CD8-positive, alpha-beta memory T cell (primary cell): ENCODE measurements at regions not wholly inside any gene's neighbourhood (a gene's known extent, or its start where the extent isn't known, plus 50 kb on each side); places are given as distances from the start of the nearest gene placed in this dataset.
A peak's percentile ranks its signal among the peaks of the same experiment; 100 is the strongest.
"Not testable (repeated sequence)": the region's sequence is repeated elsewhere in the genome, so short reads cannot be mapped to it uniquely, and the experiment has no call there.

Source experiments
- CTCF ChIA-PET: fragments of 350-600 bp; sonication (Branson Sonifier 250); formaldehyde crosslinking; loops from one replicate; lab custom pipeline; 2021; ENCODE audit warnings: antibody characterized with exemption; lab: Charles Lee
- POLR2A ChIA-PET: fragments of 350-600 bp; sonication (Branson Sonifier 250); formaldehyde crosslinking; loops from one replicate; lab custom pipeline; 2021; ENCODE audit warnings: antibody characterized with exemption; lab: Charles Lee
- DNase-seq, 5 donors: peaks; one replicate each; pipeline versions ENCODE4 v3.0.0 to v3.0.0-alpha.2; 2020 to 2022; ENCODE audit warnings: mixed read lengths in 1 of 5
- H3K27ac ChIP-seq: one replicate; pipeline ENCODE4 v1.7.0; 2013; ENCODE audit warnings: low read depth, mild to moderate bottlenecking, low read length, moderate library complexity
- H3K27me3 ChIP-seq: 2 replicates; pipeline ENCODE4 v1.7.0; 2013; ENCODE audit warnings: low read length, mild to moderate bottlenecking; ENCODE audit not compliant: insufficient read depth, poor library complexity, severe bottlenecking
- H3K36me3 ChIP-seq: 2 replicates; pipeline ENCODE4 v1.7.0; 2013; ENCODE audit warnings: mild to moderate bottlenecking, low read length, moderate library complexity; ENCODE audit not compliant: insufficient read depth
- H3K4me1 ChIP-seq: 2 replicates; pipeline ENCODE4 v1.7.0; 2013; ENCODE audit warnings: mild to moderate bottlenecking, low read length, moderate library complexity; ENCODE audit not compliant: insufficient read depth
- H3K4me3 ChIP-seq: 2 replicates; pipeline ENCODE4 v1.7.0; 2013; ENCODE audit warnings: mild to moderate bottlenecking, low read length
- H3K9me3 ChIP-seq: 2 replicates; pipeline ENCODE4 v1.7.0; 2013; ENCODE audit warnings: mild to moderate bottlenecking, low read length
- H3K27ac Mint-ChIP-seq, 8 donors: one replicate each; pipeline ENCODE4 v1.8.0; 2020 to 2021; ENCODE audit warnings: mixed read lengths in 8 of 8, mild to moderate bottlenecking in 6 of 8, inconsistent platforms in 3 of 8, moderate library complexity in 3 of 8
- H3K27me3 Mint-ChIP-seq, 2 donors: one replicate each; pipeline ENCODE4 v1.8.0; 2020 to 2021; ENCODE audit warnings: mixed read lengths in 2 of 2, mild to moderate bottlenecking in 1 of 2, moderate library complexity in 1 of 2
- H3K36me3 Mint-ChIP-seq, 3 donors: one replicate each; pipeline ENCODE4 v1.8.0; 2020 to 2021; ENCODE audit warnings: mixed read lengths in 3 of 3, inconsistent platforms in 1 of 3, mild to moderate bottlenecking in 1 of 3
- H3K4me1 Mint-ChIP-seq, 3 donors: one replicate each; pipeline ENCODE4 v1.8.0; 2020 to 2021; ENCODE audit warnings: mixed read lengths in 3 of 3, inconsistent platforms in 1 of 3, mild to moderate bottlenecking in 1 of 3
- H3K4me3 Mint-ChIP-seq, 7 donors: one replicate each; pipeline ENCODE4 v1.8.0; 2020 to 2021; ENCODE audit warnings: mixed read lengths in 7 of 7, mild to moderate bottlenecking in 6 of 7, moderate library complexity in 4 of 7, inconsistent platforms in 2 of 7
- H3K9me3 Mint-ChIP-seq, 5 donors: one replicate each; pipeline ENCODE4 v1.8.0; 2020 to 2022; ENCODE audit warnings: mixed read lengths in 5 of 5, mild to moderate bottlenecking in 3 of 5, moderate library complexity in 2 of 5, inconsistent platforms in 1 of 5

DNA sequence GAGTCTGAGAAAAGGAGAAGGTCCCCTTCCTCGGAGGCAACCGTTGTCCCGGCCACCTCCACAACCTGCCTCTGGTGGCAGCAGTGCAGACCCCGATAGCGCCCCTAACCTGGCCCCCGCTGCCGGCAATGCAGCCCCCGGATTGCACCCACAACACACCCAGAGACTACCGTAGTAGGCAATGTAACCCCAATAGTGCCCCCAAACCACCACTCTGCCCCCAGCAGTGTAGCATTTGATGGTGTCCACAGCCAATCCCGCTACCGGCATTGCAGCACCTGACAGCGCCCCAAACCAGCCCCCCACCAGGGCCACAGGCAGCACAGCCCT lies 67.1 kb upstream of the THOC3 start:
- Mint-ChIP-seq H3K27ac (peak overlapping the region in 4 of 8 donors; percentile 9 to 36 (median 26)), H3K4me1 (peaks cover 9 to 28% (median 15%) of the 10 kb centered on the region in 3 donors)
- POLR2A ChIA-PET, H3K27me3 Mint-ChIP-seq, H3K9me3 ChIP-seq, H3K4me1 ChIP-seq, H3K4me3 ChIP-seq, H3K27me3 ChIP-seq, DNase-seq, H3K9me3 Mint-ChIP-seq, H3K27ac ChIP-seq, CTCF ChIA-PET, H3K4me3 Mint-ChIP-seq, H3K36me3 Mint-ChIP-seq, H3K36me3 ChIP-seq: not testable (repeated sequence)

DNA sequence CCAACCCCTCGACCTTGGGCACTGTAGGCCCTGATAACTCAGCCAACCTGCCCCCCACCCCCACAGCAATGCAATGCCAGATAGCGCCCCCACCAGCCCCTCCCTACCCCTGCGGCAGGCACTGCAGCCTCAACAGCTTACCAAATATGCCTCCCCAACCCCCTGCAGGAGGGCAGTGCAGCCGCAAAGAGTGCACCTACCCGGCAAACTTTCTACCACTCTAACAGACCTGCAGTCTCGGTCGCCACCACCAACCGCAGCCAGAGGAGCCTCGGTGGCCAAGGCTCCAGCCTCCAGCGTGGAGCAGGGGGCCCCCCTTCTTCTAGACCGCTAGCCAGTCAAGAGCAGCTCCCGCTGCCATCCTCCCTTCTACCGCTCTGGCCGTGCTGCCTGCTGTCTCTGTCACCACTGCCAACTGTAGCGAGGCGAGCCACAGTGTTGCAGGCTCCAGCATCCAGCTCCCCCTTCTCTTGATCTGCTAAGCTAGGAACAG lies 67.7 kb upstream of the THOC3 start:
- H3K36me3 ChIP-seq, H3K27me3 ChIP-seq, POLR2A ChIA-PET, CTCF ChIA-PET, H3K9me3 Mint-ChIP-seq, H3K27ac ChIP-seq, H3K36me3 Mint-ChIP-seq, H3K9me3 ChIP-seq, H3K4me3 ChIP-seq, H3K27me3 Mint-ChIP-seq: not testable (repeated sequence)
- peak overlapping the region in 7 of 8 donors; percentile 29 to 92 (median 83) for H3K27ac Mint-ChIP-seq
- peak overlapping the region in 3 of 7 donors; percentile 38 to 52 (median 46) for H3K4me3 Mint-ChIP-seq
- H3K4me1 ChIP-seq = peaks cover 11% of the 10 kb centered on the region
- peaks cover 9 to 31% (median 15%) of the 10 kb centered on the region in 3 donors for H3K4me1 Mint-ChIP-seq
- peak in 1 of 5 donors; percentile 42 for DNase-seq

DNA sequence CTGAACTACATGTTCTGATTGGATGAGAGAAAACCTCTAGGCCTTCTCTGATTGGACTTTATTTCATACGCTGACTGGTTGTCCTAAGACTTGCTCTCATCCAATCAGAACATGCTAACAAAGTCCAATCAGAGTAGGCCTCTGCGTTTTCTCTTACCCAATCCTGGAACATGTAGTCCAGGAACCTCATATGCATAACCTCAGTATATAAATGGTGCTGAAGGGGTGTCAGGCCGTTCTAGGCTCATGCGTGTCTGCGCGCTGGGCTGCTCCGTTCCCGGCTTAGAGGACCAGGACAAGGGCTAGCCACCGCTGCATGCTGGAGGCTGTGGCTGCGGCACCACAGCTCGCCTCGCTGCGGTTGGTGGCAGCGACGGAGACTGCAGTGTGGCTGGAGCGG lies 68.3 kb upstream of the THOC3 start:
- POLR2A ChIA-PET, H3K4me3 ChIP-seq, H3K36me3 ChIP-seq, DNase-seq, H3K27me3 ChIP-seq, CTCF ChIA-PET, H3K27ac ChIP-seq, H3K36me3 Mint-ChIP-seq, H3K27me3 Mint-ChIP-seq, H3K9me3 ChIP-seq, H3K9me3 Mint-ChIP-seq: not testable (repeated sequence)
- H3K4me1 Mint-ChIP-seq = peaks cover 9 to 31% (median 15%) of the 10 kb centered on the region in 3 donors
- peak overlapping the region in 7 of 8 donors; percentile 29 to 92 (median 72) for H3K27ac Mint-ChIP-seq
- peak overlapping the region in 3 of 7 donors; percentile 38 to 52 (median 46) for H3K4me3 Mint-ChIP-seq
- H3K4me1 ChIP-seq = peaks cover 14% of the 10 kb centered on the region

DNA sequence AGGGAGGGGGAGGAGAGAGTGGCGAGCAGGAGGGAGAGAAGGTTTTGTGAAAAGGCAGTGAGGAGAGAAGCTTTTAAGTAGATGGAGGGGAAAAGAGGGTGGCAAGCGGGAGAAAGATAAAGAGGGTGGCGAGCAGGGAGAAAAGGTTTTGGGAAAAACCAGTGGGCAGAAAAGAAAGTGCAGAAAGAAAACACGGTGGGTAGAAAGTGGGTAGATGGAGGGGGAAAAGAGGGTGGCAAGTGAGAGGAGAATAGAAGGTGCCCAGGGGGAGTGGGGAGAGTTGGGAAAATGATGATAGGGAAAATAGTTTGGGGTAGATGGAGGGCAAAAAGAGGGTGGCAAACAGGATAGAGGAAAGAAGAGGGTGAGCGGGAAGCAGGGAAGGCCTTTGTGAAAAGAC lies 69.1 kb upstream of the THOC3 start:
- CTCF ChIA-PET, H3K9me3 Mint-ChIP-seq, H3K9me3 ChIP-seq, POLR2A ChIA-PET, H3K4me3 Mint-ChIP-seq, DNase-seq, H3K27me3 Mint-ChIP-seq, H3K4me3 ChIP-seq, H3K27ac ChIP-seq, H3K36me3 ChIP-seq, H3K27me3 ChIP-seq, H3K36me3 Mint-ChIP-seq: not testable (repeated sequence)
- peaks cover 20% of the 10 kb centered on the region for H3K4me1 ChIP-seq
- Mint-ChIP-seq H3K27ac (peak overlapping the region in 3 of 8 donors; percentile 3 to 42 (median 4)), H3K4me1 (peaks cover 9 to 36% (median 15%) of the 10 kb centered on the region in 3 donors)

DNA sequence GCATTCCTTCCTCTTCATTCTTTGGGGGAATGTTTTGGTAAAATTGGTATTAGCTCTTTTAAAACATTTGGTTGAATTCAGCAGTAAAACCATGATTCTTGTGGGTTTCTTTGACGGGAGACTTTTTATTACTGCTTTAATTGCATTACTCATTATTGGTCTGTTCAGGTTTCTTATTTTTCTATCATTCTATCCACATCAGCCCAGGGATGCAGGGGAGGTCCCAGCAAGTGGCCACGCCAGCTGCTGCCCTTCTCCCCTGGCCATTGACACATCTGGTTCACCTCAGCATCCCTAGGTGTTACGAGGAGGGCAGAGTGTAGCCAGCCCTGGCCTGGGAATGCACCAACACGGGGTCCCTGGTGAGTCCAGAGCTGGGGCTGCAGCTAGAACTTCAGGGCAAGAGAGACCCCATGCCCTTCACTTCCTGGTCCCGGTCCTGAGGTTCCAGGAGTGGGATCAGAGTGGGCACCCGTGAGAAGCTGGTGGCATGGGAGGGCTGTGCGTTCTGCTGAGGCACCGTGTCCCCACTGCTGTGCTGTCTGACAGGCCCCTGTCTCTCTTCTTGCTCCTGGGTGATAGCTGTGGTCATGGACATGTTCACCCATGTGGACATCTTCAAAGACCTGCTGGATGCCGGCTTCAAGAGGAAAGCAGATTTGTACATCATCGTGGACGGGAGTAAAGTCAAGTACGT lies 72.1 kb upstream of the THOC3 start:
- H3K36me3 ChIP-seq, H3K4me3 ChIP-seq, H3K36me3 Mint-ChIP-seq, H3K27me3 Mint-ChIP-seq, POLR2A ChIA-PET, H3K27me3 ChIP-seq, DNase-seq, H3K27ac ChIP-seq, CTCF ChIA-PET, H3K9me3 ChIP-seq, H3K9me3 Mint-ChIP-seq, H3K4me3 Mint-ChIP-seq: not testable (repeated sequence)
- peaks cover 20% of the 10 kb centered on the region for H3K4me1 ChIP-seq
- Mint-ChIP-seq H3K27ac (peak overlapping the region in 1 of 8 donors; percentile 7), H3K4me1 (peaks cover 10 to 34% (median 12%) of the 10 kb centered on the region in 3 donors)

DNA sequence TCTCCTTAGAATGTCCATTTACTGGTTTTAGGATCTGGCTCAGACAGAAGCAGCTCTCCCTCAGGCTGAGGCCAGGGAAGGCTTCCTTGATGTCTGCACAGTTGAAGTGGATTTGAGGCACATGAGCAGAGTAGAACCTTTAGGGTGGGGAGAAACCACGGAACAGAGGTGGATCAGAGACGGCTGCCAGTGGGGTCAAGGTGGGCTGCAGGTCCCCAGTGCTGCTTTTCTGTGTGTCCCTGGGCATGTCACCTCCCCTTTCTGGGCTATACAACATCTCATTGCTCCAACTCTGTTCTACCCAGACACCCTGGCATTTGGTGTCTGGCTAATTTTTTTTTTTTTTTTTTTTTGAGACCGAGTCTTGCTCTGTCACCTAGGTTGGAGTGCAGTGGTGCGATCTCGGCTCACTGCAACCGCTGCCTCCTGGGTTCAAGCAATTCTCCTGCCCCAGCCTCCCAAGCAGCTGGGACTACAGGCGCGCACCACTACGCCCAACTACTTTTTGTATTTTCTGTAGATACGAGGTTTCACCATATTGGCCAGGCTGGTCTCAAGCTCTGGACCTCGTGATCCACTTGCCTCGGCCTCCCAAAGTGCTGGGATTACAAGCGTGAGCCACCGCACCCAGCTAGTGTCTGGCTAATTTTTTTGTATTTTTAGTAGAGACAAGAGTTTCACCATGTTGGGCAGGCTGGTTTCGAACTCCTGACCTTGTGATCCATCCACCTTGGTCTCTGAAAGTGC lies 73.3 kb upstream of the THOC3 start:
- peak overlapping the region in 3 of 8 donors; percentile 33 to 57 (median 39) for H3K27ac Mint-ChIP-seq
- H3K9me3 ChIP-seq, POLR2A ChIA-PET, H3K9me3 Mint-ChIP-seq, H3K27ac ChIP-seq, H3K4me3 Mint-ChIP-seq, H3K36me3 ChIP-seq, CTCF ChIA-PET, H3K36me3 Mint-ChIP-seq, DNase-seq, H3K4me3 ChIP-seq, H3K27me3 Mint-ChIP-seq, H3K27me3 ChIP-seq: not testable (repeated sequence)
- peaks cover 20% of the 10 kb centered on the region for H3K4me1 ChIP-seq
- peaks cover 4 to 26% (median 7%) of the 10 kb centered on the region in 3 donors for H3K4me1 Mint-ChIP-seq

DNA sequence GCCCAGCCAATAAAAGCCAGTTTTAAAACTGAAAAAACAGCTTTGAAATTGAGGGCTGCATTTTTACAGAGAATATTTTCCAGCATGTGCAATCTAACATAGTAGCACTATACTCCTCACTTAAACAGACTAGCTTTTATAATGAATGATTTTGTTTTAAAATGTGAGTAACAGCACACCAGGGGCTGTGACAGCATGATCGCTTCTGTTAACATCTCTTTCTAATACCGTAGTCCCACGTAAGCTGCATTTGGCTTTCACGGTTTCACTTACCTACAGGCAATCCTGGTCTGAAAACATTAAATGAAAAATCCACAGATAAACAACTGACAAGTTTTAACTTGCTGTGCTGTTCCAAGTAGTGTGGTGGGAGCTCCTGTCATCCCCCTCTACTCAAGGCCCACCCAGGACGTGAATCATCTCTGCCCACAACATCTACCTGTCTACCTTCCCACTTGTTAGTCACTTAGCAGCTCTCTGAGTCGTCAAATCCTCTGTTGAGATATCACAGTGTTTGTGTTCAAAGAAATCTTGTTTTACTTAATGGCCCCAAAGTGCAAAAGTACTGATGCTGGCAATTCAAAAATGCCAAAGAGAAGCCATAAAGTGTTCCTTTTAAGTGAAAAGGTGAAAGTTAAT lies 74.0 kb upstream of the THOC3 start:
- CTCF ChIA-PET, H3K36me3 ChIP-seq, H3K9me3 ChIP-seq, H3K4me3 ChIP-seq, H3K9me3 Mint-ChIP-seq, H3K27me3 Mint-ChIP-seq, POLR2A ChIA-PET, H3K36me3 Mint-ChIP-seq, H3K27me3 ChIP-seq, H3K27ac ChIP-seq: not testable (repeated sequence)
- Mint-ChIP-seq H3K4me3 (peak overlapping the region in 1 of 7 donors; percentile 39), H3K4me1 (peaks cover 4 to 24% (median 7%) of the 10 kb centered on the region in 3 donors), H3K27ac (peak overlapping the region in 3 of 8 donors; percentile 33 to 39 (median 36))
- H3K4me1 ChIP-seq = peaks cover 20% of the 10 kb centered on the region
- peak in 1 of 5 donors; percentile 46 for DNase-seq

DNA sequence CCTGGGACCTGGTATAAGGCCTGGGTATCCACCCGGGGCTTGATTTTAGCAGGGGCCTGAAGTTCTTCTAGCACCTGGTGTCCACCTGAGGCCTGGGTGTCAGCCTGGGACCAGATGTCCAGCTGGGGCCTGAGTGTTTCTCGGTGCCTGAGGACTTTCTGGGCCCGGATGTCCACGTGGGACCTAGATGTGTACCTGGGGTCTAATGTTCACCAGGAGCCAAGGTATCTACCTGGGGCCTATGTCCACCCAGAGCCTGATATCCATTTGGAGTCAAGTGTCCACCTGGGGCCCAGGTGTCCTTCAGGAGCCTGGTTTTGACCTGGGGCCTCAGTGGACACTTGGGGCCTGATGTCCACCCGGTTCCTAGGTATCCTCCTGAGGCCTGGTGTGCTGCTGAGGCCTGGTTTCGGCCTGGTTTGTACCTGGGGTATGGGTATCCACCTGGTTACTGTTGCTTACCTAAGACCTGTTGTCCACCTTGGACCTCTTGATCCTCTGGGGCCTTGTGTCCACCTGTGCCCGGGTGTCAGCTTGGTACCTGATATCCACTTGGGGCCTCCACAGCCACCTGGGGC lies 75.2 kb upstream of the THOC3 start:
- H3K27ac Mint-ChIP-seq, H3K9me3 Mint-ChIP-seq, H3K9me3 ChIP-seq, H3K36me3 ChIP-seq, POLR2A ChIA-PET, H3K4me3 Mint-ChIP-seq, H3K4me3 ChIP-seq, H3K27me3 Mint-ChIP-seq, DNase-seq, H3K36me3 Mint-ChIP-seq, H3K27ac ChIP-seq, CTCF ChIA-PET, H3K27me3 ChIP-seq: not testable (repeated sequence)
- peaks cover 4 to 20% (median 4%) of the 10 kb centered on the region in 3 donors for H3K4me1 Mint-ChIP-seq
- H3K4me1 ChIP-seq = peaks cover 20% of the 10 kb centered on the region
